ENCODE measurements at regions not wholly inside any gene's neighbourhood (a gene's known extent, or its start where the extent isn't known, plus 50 kb on each side); places are given as distances from the start of the nearest gene placed in this dataset.

DNA sequence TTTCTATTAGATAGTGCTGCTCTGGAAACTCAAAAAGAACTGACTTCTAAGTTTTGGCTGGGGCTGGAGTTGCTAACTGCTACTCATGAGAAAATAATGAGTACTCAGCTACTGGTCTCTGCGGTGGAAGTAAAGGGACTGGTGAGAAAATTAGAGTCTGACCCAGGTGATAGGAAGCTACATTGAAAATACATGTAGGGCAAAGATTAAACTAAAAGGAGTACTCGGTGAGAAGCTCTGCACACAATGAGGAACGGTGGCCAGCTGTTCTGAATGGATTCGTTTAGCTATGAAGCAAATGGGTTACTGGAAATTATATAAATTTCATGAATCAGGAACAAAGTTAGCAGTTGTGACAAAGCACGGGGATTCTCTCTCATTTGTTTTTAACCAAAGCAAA lies 512.9 kb upstream of the SGO1 start:
- intact Hi-C loops (cut with micrococcal nuclease; ENCODE audit: unreplicated experiment) (no loop called here), in situ Hi-C loops (cut with MboI) (no loop called here)
- CTCF ChIA-PET = no interaction called here
- TF ChIP-seq TBL1XR1 (IDR thresholded peaks at IDR 0.05; ENCODE audit: low read depth, low read length) (no peak), SREBF2 (IDR thresholded peaks at IDR 0.05; ENCODE audit: low read length) (no peak), FOXM1 (IDR thresholded peaks at IDR 0.05; ENCODE audit: low read depth, low read length) (no peak), SIX5 (IDR thresholded peaks at IDR 0.05; ENCODE audit: low read depth, low read length, severe bottlenecking) (no peak), CBX5 (IDR thresholded peaks at IDR 0.05; ENCODE audit: low read depth) (no peak), MTA3 (IDR thresholded peaks at IDR 0.05; ENCODE audit: borderline replicate concordance, low read length) (no peak), CHD1 (IDR thresholded peaks at IDR 0.05; ENCODE audit: low read depth, low read length) (no peak), ZBTB11 (CRISPR knock-in tag; IDR thresholded peaks at IDR 0.05) (no peak), IKZF1 (conservative IDR thresholded peaks at IDR 0.05) (no peak), POLR2AphosphoS5 (IDR thresholded peaks at IDR 0.05; ENCODE audit: low read length) (no peak), EGR1 (IDR thresholded peaks at IDR 0.05; ENCODE audit: borderline replicate concordance in 1 of 2, low read depth in 2 of 2, low read length in 2 of 2) (no peak)
- TF ChIP-seq, protein P1, sequence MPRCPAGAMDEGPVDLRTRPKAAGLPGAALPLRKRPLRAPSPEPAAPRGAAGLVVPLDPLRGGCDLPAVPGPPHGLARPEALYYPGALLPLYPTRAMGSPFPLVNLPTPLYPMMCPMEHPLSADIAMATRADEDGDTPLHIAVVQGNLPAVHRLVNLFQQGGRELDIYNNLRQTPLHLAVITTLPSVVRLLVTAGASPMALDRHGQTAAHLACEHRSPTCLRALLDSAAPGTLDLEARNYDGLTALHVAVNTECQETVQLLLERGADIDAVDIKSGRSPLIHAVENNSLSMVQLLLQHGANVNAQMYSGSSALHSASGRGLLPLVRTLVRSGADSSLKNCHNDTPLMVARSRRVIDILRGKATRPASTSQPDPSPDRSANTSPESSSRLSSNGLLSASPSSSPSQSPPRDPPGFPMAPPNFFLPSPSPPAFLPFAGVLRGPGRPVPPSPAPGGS (IDR thresholded peaks at IDR 0.05; ENCODE audit: borderline replicate concordance, insufficient read depth, low read depth, low read length, poor library complexity, severe bottlenecking) = no peak
- Histone ChIP-seq H3K9me3 (replicated peaks; ENCODE audit: control insufficient read depth, insufficient read depth, low read length) (no peaks in the 10 kb centered on the region), H3K36me3 (ENCODE audit: control insufficient read depth in 2 of 2, insufficient read depth in 2 of 2, low read length in 1 of 2) (no peaks in the 10 kb centered on the region), H3K4me3 (no peak overlapping the region), H3K9ac (ENCODE audit: control insufficient read depth, insufficient read depth, low read length) (no peak overlapping the region), H3K79me2 (ENCODE audit: control insufficient read depth, insufficient read depth, low read length) (no peaks in the 10 kb centered on the region), H3K27ac (ENCODE audit: control insufficient read depth, insufficient read depth) (no peak overlapping the region), H3K4me1 (ENCODE audit: control insufficient read depth, insufficient read depth, low read length) (no peaks in the 10 kb centered on the region), H3K27me3 (replicated peaks in 1 of 2; ENCODE audit: control insufficient read depth in 2 of 2, insufficient read depth in 2 of 2, low read length in 1 of 2) (no peaks in the 10 kb centered on the region), H3K4me2 (ENCODE audit: control insufficient read depth, insufficient read depth) (no peak overlapping the region), H4K20me1 (ENCODE audit: control insufficient read depth, insufficient read depth) (no peaks in the 10 kb centered on the region), H2AFZ (ENCODE audit: control insufficient read depth, low read depth, low read length) (no peak overlapping the region)
- POLR2A ChIA-PET = no interaction called here
- BruUV-seq (replicated peaks) = no TSS peak
- RAD21 ChIA-PET (ENCODE audit: unreplicated experiment) = no interaction called here
- DNase-seq (ENCODE audit: low read depth, low spot score) (no peak), ATAC-seq (no peak), FAIRE-seq (no peak)
- 11% methylated on average over 5 of the region's 5 CpGs for WGBS (ENCODE audit: insufficient coverage, insufficient replicate concordance, low lambda C conversion rate, missing lambda C conversion rate)
- SMC1A ChIA-PET (ENCODE audit: uncharacterized antibody, unreplicated experiment) = no interaction called here
